ENCODE measurements at regions not wholly inside any gene's neighbourhood (a gene's known extent, or its start where the extent isn't known, plus 50 kb on each side); places are given as distances from the start of the nearest gene placed in this dataset.
"Not testable (repeated sequence)": the region's sequence is repeated elsewhere in the genome, so short reads cannot be mapped to it uniquely, and the experiment has no call there.

GRCh38 chr2:122070241-122070731, 314.8 kb downstream of the TSN start:
- DNase-seq = no peak

- DNase-seq = no peak
These were observed 317.2 kb downstream of the TSN start for GRCh38 chr2:122072666-122073065.

- DNase-seq = no peak
These were observed 318.8 kb downstream of the TSN start for GRCh38 chr2:122074201-122074600.

- DNase-seq = no peak
These were observed 319.9 kb downstream of the TSN start for GRCh38 chr2:122075381-122075780.

- DNase-seq = no peak
These were observed 321.7 kb downstream of the TSN start for GRCh38 chr2:122077114-122077513.

GRCh38 chr2:122077771-122078170, 322.3 kb downstream of the TSN start:
- DNase-seq = no peak

GRCh38 chr2:122078451-122078850, 323.0 kb downstream of the TSN start:
- no peak for DNase-seq

- no peak for DNase-seq
These were observed 324.4 kb downstream of the TSN start for GRCh38 chr2:122079844-122080243.

GRCh38 chr2:122080316-122080715, 324.9 kb downstream of the TSN start:
- no peak for DNase-seq

- DNase-seq = no peak
These were observed 325.4 kb downstream of the TSN start for GRCh38 chr2:122080871-122081270.

GRCh38 chr2:122081751-122082150, 326.3 kb downstream of the TSN start:
- DNase-seq = no peak

- no peak for DNase-seq
These were observed 328.0 kb downstream of the TSN start for GRCh38 chr2:122083256-122084048.

- not testable (repeated sequence) for DNase-seq
These were observed 330.2 kb downstream of the TSN start for GRCh38 chr2:122085672-122086071.

- DNase-seq = no peak
These were observed 339.1 kb downstream of the TSN start for GRCh38 chr2:122094557-122094956.

GRCh38 chr2:122096761-122097160, 341.3 kb downstream of the TSN start:
- no peak for DNase-seq

GRCh38 chr2:122098306-122098705, 342.9 kb downstream of the TSN start:
- no peak for DNase-seq

- no peak for DNase-seq
These were observed 344.9 kb downstream of the TSN start for GRCh38 chr2:122100346-122100745.

- no peak for DNase-seq
These were observed 345.3 kb downstream of the TSN start for GRCh38 chr2:122100756-122101155.

GRCh38 chr2:122101319-122101718, 345.9 kb downstream of the TSN start:
- DNase-seq = no peak

- DNase-seq = no peak
These were observed 349.9 kb downstream of the TSN start for GRCh38 chr2:122105171-122105876.

- no peak for DNase-seq
These were observed 350.4 kb downstream of the TSN start for GRCh38 chr2:122105877-122106206.

- DNase-seq = no peak
These were observed 352.7 kb downstream of the TSN start for GRCh38 chr2:122108186-122108585.

GRCh38 chr2:122112216-122113005, 357.0 kb downstream of the TSN start:
- DNase-seq = no peak

All from renal pelvis (tissue), 1 donor.